ENCODE measurements at regions not wholly inside any gene's neighbourhood (a gene's known extent, or its start where the extent isn't known, plus 50 kb on each side); places are given as distances from the start of the nearest gene placed in this dataset.

- Histone ChIP-seq H3K27ac (no peak overlapping the region), H3K36me3 (no peaks in the 10 kb centered on the region), H3K4me1 (no peaks in the 10 kb centered on the region), H3K4me3 (no peak overlapping the region), H3K9me3 (peaks cover 0 to 11% of the 10 kb centered on the region in 2 donors), H3K27me3 (no peaks in the 10 kb centered on the region)
- ATAC-seq, result no peak
- TF ChIP-seq CTCF (IDR thresholded peaks at IDR 0.05), result no peak
- no peak for DNase-seq
- intact Hi-C loops (cut with DNase I), result no loop called here
Measured at GRCh38 chr1:163970699-163971098, 588.3 kb upstream of the PBX1 start.

- Histone ChIP-seq H3K4me3 (no peak overlapping the region), H3K27ac (no peak overlapping the region), H3K4me1 (no peaks in the 10 kb centered on the region), H3K9me3 (peaks cover 0 to 8% of the 10 kb centered on the region in 2 donors), H3K27me3 (no peaks in the 10 kb centered on the region), H3K36me3 (no peaks in the 10 kb centered on the region)
- no peak for TF ChIP-seq CTCF (IDR thresholded peaks at IDR 0.05)
- ATAC-seq, result no peak
- no peak for DNase-seq
- intact Hi-C loops (cut with DNase I), result no loop called here
Measured at GRCh38 chr1:163973586-163973985, 585.4 kb upstream of the PBX1 start.

GRCh38 chr1:163974120-163974519, 584.9 kb upstream of the PBX1 start:
- no peak for TF ChIP-seq CTCF (IDR thresholded peaks at IDR 0.05)
- H3K9me3 ChIP-seq, result peaks cover 0 to 5% of the 10 kb centered on the region in 2 donors
- ATAC-seq (no peak), DNase-seq (no peak)
- no peaks in the 10 kb centered on the region for H3K36me3 ChIP-seq
- H3K4me3 ChIP-seq, result no peak overlapping the region
- H3K27ac ChIP-seq, result no peak overlapping the region
- H3K27me3 ChIP-seq, result no peaks in the 10 kb centered on the region
- no peaks in the 10 kb centered on the region for H3K4me1 ChIP-seq
- intact Hi-C loops (cut with DNase I), result no loop called here

GRCh38 chr1:163980394-163980793, 578.6 kb upstream of the PBX1 start:
- peaks cover 0 to 4% of the 10 kb centered on the region in 2 donors for H3K9me3 ChIP-seq
- H3K4me1 ChIP-seq, result no peaks in the 10 kb centered on the region
- TF ChIP-seq CTCF (IDR thresholded peaks at IDR 0.05), result no peak
- intact Hi-C loops (cut with DNase I), result no loop called here
- H3K27ac ChIP-seq, result no peak overlapping the region
- no peak overlapping the region for H3K4me3 ChIP-seq
- H3K36me3 ChIP-seq, result no peaks in the 10 kb centered on the region
- ATAC-seq (no peak), DNase-seq (no peak)
- no peaks in the 10 kb centered on the region for H3K27me3 ChIP-seq

- Histone ChIP-seq H3K9me3 (peaks cover 0 to 4% of the 10 kb centered on the region in 2 donors), H3K27me3 (no peaks in the 10 kb centered on the region), H3K4me3 (no peak overlapping the region), H3K4me1 (no peaks in the 10 kb centered on the region), H3K36me3 (no peaks in the 10 kb centered on the region), H3K27ac (no peak overlapping the region)
- DNase-seq (peak in 2 of 4 donors; percentile 8 to 18), ATAC-seq (no peak)
- no peak for TF ChIP-seq CTCF (IDR thresholded peaks at IDR 0.05)
- intact Hi-C loops (cut with DNase I), result no loop called here
Measured at GRCh38 chr1:163981500-163982030, 577.4 kb upstream of the PBX1 start.

Measured in left lung (tissue), 4 donors.